ENCODE measurements at regions not wholly inside any gene's neighbourhood (a gene's known extent, or its start where the extent isn't known, plus 50 kb on each side); places are given as distances from the start of the nearest gene placed in this dataset.

GRCh38 chr13:87094646-87095045 lies 576.5 kb upstream of the SLITRK5 start:
- TF ChIP-seq, protein P1, sequence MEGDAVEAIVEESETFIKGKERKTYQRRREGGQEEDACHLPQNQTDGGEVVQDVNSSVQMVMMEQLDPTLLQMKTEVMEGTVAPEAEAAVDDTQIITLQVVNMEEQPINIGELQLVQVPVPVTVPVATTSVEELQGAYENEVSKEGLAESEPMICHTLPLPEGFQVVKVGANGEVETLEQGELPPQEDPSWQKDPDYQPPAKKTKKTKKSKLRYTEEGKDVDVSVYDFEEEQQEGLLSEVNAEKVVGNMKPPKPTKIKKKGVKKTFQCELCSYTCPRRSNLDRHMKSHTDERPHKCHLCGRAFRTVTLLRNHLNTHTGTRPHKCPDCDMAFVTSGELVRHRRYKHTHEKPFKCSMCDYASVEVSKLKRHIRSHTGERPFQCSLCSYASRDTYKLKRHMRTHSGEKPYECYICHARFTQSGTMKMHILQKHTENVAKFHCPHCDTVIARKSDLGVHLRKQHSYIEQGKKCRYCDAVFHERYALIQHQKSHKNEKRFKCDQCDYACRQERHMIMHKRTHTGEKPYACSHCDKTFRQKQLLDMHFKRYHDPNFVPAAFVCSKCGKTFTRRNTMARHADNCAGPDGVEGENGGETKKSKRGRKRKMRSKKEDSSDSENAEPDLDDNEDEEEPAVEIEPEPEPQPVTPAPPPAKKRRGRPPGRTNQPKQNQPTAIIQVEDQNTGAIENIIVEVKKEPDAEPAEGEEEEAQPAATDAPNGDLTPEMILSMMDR (IDR thresholded peaks at IDR 0.05; ENCODE audit: low read depth, low read length) = no peak
- TF ChIP-seq POLR2A (IDR thresholded peaks at IDR 0.05; ENCODE audit: extremely low read depth, insufficient read length) (no peak), MYC (IDR thresholded peaks at IDR 0.05; ENCODE audit: low read depth, low read length) (no peak)
- TF ChIP-seq, protein P2, sequence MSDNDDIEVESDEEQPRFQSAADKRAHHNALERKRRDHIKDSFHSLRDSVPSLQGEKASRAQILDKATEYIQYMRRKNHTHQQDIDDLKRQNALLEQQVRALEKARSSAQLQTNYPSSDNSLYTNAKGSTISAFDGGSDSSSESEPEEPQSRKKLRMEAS (IDR thresholded peaks at IDR 0.05; ENCODE audit: low read depth, low read length) = no peak
